ENCODE measurements at regions not wholly inside any gene's neighbourhood (a gene's known extent, or its start where the extent isn't known, plus 50 kb on each side); places are given as distances from the start of the nearest gene placed in this dataset.

DNA sequence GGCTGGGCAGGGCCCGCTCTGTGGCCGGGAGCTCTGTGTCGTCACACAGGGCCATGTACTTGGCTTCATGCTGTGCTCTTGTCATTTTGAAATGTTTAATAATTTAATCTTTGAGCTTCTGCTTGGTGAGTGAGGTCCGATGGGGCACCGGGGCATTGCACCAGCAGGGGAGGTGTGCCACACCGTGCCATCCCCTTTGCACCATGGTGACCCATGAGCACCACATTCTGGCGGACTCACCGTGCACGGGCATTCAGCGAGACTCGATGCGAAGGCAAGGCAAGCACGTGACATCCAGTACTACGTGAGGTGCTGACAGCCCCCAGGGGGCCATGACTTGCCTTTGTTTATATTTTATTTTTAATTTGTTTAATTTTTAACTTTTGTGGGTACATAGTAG, 204.3 kb downstream of the URI1 start:
- in situ Hi-C loops (cut with MboI; ENCODE audit: low sequenced_read_pairs) (no loop called here), intact Hi-C loops (cut with micrococcal nuclease) (no loop called here), dilution Hi-C loops (cut with HindIII; ENCODE audit: low sequenced_read_pairs, unreplicated experiment) (no loop called here)
- Histone ChIP-seq H3K9ac (ENCODE audit: low read depth, low read length) (no peak overlapping the region), H3K36me3 (ENCODE audit: control insufficient read depth, insufficient read depth, low read length) (no peaks in the 10 kb centered on the region), H3K4me3 (ENCODE audit: insufficient read depth, low read depth, low read length) (no peak overlapping the region), H3K4ac (ENCODE audit: low read depth, low read length) (no peak overlapping the region), H3K27me3 (ENCODE audit: control insufficient read depth, insufficient read depth, low read length) (no peaks in the 10 kb centered on the region), H3K18ac (ENCODE audit: low read depth, low read length) (no peak overlapping the region), H2AFZ (replicated peaks; ENCODE audit: low read length, poor library complexity) (no peak overlapping the region), H3K9me1 (ENCODE audit: insufficient read depth, low read length) (no peaks in the 10 kb centered on the region), H2AK9ac (replicated peaks; ENCODE audit: low read depth, low read length, poor library complexity) (no peak overlapping the region), H3K27ac (ENCODE audit: insufficient read depth, low read length) (no peak overlapping the region), H3K4me2 (ENCODE audit: low read depth, low read length) (no peak overlapping the region), H3K79me1 (ENCODE audit: low read depth in 1 of 2, low read length in 2 of 2) (no peaks in the 10 kb centered on the region), H2BK15ac (ENCODE audit: low read depth, low read length) (no peak overlapping the region), H3K14ac (replicated peaks; ENCODE audit: low read depth, low read length) (no peak overlapping the region), H2AK5ac (ENCODE audit: low read depth, low read length) (no peak overlapping the region), H3K56ac (ENCODE audit: extremely low read depth, insufficient read depth, low read length) (no peak overlapping the region), H2BK5ac (ENCODE audit: low read depth, low read length, poor library complexity, severe bottlenecking) (no peak overlapping the region), H3K23ac (ENCODE audit: low read depth, low read length) (no peak overlapping the region), H4K20me1 (ENCODE audit: insufficient read depth, low read length) (no peaks in the 10 kb centered on the region), H4K91ac (ENCODE audit: insufficient read depth, low read depth, low read length) (no peak overlapping the region), H2BK120ac (ENCODE audit: low read depth, low read length) (no peak overlapping the region), H2BK20ac (ENCODE audit: low read depth, low read length) (no peak overlapping the region), H4K5ac (ENCODE audit: low read depth, low read length) (no peak overlapping the region), H4K8ac (ENCODE audit: low read depth in 2 of 2, low read length in 2 of 2) (no peak overlapping the region), H3K9me3 (ENCODE audit: control insufficient read depth, insufficient read depth, low read length) (peaks cover 24% of the 10 kb centered on the region; the same call in 1 of the 2 replicates), H3K4me1 (ENCODE audit: control insufficient read depth, insufficient read depth, low read length) (no peaks in the 10 kb centered on the region)
- 43% methylated on average over 3 of the region's 14 CpGs; no CpG with 5 or more reads in 1 of the 2 experiments for WGBS, 2 experiments (ENCODE audit: extremely low coverage in 2 of 2, insufficient read length in 1 of 2)
- TF ChIP-seq BHLHE40 (IDR thresholded peaks at IDR 0.05; ENCODE audit: low read depth, low read length) (no peak), RAD21 (IDR thresholded peaks at IDR 0.05; ENCODE audit: low read length) (no peak), CHD1 (IDR thresholded peaks at IDR 0.05; ENCODE audit: low read depth, low read length) (no peak), SMC3 (IDR thresholded peaks at IDR 0.05; ENCODE audit: low read depth, low read length) (no peak), POLR2A (IDR thresholded peaks at IDR 0.05; ENCODE audit: low read depth, low read length) (no peak), RCOR1 (IDR thresholded peaks at IDR 0.05; ENCODE audit: insufficient replicate concordance, low read length) (no peak), MAZ (IDR thresholded peaks at IDR 0.05; ENCODE audit: borderline replicate concordance, low read depth, low read length) (no peak), NFE2L2 (IDR thresholded peaks at IDR 0.05; ENCODE audit: low read depth, low read length) (no peak), FOS (IDR thresholded peaks at IDR 0.05; ENCODE audit: low read depth, low read length) (no peak), CEBPB (IDR thresholded peaks at IDR 0.05; ENCODE audit: low read depth, low read length) (no peak), MAFK (IDR thresholded peaks at IDR 0.05; ENCODE audit: low read depth, low read length) (no peak), MXI1 (IDR thresholded peaks at IDR 0.05; ENCODE audit: borderline replicate concordance, low read depth, low read length) (no peak), RFX5 (IDR thresholded peaks at IDR 0.05; ENCODE audit: low read depth, low read length) (no peak)
- TF ChIP-seq, protein P1, sequence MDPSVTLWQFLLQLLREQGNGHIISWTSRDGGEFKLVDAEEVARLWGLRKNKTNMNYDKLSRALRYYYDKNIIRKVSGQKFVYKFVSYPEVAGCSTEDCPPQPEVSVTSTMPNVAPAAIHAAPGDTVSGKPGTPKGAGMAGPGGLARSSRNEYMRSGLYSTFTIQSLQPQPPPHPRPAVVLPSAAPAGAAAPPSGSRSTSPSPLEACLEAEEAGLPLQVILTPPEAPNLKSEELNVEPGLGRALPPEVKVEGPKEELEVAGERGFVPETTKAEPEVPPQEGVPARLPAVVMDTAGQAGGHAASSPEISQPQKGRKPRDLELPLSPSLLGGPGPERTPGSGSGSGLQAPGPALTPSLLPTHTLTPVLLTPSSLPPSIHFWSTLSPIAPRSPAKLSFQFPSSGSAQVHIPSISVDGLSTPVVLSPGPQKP (IDR thresholded peaks at IDR 0.05; ENCODE audit: borderline replicate concordance, low read depth, low read length): no peak
- TF ChIP-seq, protein P2, sequence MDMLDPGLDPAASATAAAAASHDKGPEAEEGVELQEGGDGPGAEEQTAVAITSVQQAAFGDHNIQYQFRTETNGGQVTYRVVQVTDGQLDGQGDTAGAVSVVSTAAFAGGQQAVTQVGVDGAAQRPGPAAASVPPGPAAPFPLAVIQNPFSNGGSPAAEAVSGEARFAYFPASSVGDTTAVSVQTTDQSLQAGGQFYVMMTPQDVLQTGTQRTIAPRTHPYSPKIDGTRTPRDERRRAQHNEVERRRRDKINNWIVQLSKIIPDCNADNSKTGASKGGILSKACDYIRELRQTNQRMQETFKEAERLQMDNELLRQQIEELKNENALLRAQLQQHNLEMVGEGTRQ (IDR thresholded peaks at IDR 0.05; ENCODE audit: low read depth, low read length): no peak
- TF ChIP-seq, protein P3, sequence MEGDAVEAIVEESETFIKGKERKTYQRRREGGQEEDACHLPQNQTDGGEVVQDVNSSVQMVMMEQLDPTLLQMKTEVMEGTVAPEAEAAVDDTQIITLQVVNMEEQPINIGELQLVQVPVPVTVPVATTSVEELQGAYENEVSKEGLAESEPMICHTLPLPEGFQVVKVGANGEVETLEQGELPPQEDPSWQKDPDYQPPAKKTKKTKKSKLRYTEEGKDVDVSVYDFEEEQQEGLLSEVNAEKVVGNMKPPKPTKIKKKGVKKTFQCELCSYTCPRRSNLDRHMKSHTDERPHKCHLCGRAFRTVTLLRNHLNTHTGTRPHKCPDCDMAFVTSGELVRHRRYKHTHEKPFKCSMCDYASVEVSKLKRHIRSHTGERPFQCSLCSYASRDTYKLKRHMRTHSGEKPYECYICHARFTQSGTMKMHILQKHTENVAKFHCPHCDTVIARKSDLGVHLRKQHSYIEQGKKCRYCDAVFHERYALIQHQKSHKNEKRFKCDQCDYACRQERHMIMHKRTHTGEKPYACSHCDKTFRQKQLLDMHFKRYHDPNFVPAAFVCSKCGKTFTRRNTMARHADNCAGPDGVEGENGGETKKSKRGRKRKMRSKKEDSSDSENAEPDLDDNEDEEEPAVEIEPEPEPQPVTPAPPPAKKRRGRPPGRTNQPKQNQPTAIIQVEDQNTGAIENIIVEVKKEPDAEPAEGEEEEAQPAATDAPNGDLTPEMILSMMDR (conservative IDR thresholded peaks at IDR 0.05; ENCODE audit: low read depth, low read length): no peak
- BruUV-seq (replicated peaks): no TSS peak
- POLR2A ChIA-PET (ENCODE audit: unreplicated experiment): no interaction called here
- CTCF ChIA-PET: no interaction called here
- ATAC-seq (ENCODE audit: low read depth) (no peak), DNase-seq (no peak)

All from IMR-90 (cell line).